IPS-18a (cell line): ENCODE measurements at regions not wholly inside any gene's neighbourhood (a gene's known extent, or its start where the extent isn't known, plus 50 kb on each side); places are given as distances from the start of the nearest gene placed in this dataset.

Experiments used
- H3K27ac ChIP-seq: one replicate; pipeline ENCODE4 v1.5.1; 2013; ENCODE audit warnings: low read length
- H3K27me3 ChIP-seq: one replicate; pipeline ENCODE4 v1.6.1; 2013; ENCODE audit warnings: mild to moderate bottlenecking, low read length; ENCODE audit not compliant: control insufficient read depth, insufficient read depth
- H3K36me3 ChIP-seq: one replicate; pipeline ENCODE4 v1.6.1; 2013; ENCODE audit warnings: low read depth, low read length; ENCODE audit not compliant: control insufficient read depth
- H3K4me1 ChIP-seq: one replicate; pipeline ENCODE4 v1.6.1; 2013; ENCODE audit warnings: low read depth, low read length; ENCODE audit not compliant: control insufficient read depth
- H3K4me3 ChIP-seq: one replicate; pipeline ENCODE4 v1.5.1; 2013; ENCODE audit warnings: low read length
- H3K9ac ChIP-seq: one replicate; pipeline ENCODE4 v1.6.1; 2013; ENCODE audit warnings: mild to moderate bottlenecking, low read length, moderate library complexity
- H3K9me3 ChIP-seq: one replicate; pipeline ENCODE4 v1.6.1; 2013; ENCODE audit warnings: low read depth, low read length; ENCODE audit not compliant: control insufficient read depth

DNA sequence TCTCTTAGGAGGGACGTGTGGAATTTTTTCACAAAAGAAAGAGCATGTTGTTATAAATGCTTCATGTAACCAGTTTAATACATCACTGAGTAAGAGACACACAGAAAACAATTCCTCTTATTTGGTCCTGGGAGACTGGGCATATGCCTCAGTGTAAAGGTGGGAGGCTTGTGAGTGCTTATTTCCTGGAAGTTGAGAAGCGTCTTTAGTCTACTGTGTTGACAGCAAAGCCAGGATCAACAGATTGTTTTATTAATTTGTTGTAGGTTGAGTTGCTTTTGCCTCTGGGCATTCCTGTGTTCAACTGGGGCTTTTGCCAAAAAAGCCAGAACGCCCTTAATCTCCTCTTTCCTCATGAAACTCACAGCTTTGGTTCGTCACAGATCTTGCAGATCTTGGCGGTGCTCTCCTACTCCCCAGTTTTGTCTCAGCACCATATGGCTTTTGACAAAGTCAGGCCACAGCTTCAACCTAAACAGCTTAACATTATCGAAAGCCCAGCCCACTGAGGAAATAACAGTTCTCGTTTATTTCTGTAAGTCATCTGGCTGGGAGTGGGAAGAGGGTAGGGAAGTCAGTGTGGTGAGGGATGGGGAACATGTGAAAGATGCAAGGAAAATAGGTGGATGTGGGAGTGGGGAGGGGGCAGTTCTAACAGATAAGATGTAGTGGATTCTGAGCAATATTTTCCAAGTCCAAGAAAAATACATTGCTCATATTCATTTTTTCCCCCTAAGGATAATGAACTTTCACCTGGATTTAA, 227.2 kb downstream of the DACT1 start:
- no peaks in the 10 kb centered on the region for H3K27me3 ChIP-seq
- no peak overlapping the region for H3K9ac ChIP-seq
- H3K4me3 ChIP-seq: no peak overlapping the region
- H3K27ac ChIP-seq: no peak overlapping the region
- no peaks in the 10 kb centered on the region for H3K9me3 ChIP-seq
- H3K36me3 ChIP-seq: no peaks in the 10 kb centered on the region
- no peaks in the 10 kb centered on the region for H3K4me1 ChIP-seq

DNA sequence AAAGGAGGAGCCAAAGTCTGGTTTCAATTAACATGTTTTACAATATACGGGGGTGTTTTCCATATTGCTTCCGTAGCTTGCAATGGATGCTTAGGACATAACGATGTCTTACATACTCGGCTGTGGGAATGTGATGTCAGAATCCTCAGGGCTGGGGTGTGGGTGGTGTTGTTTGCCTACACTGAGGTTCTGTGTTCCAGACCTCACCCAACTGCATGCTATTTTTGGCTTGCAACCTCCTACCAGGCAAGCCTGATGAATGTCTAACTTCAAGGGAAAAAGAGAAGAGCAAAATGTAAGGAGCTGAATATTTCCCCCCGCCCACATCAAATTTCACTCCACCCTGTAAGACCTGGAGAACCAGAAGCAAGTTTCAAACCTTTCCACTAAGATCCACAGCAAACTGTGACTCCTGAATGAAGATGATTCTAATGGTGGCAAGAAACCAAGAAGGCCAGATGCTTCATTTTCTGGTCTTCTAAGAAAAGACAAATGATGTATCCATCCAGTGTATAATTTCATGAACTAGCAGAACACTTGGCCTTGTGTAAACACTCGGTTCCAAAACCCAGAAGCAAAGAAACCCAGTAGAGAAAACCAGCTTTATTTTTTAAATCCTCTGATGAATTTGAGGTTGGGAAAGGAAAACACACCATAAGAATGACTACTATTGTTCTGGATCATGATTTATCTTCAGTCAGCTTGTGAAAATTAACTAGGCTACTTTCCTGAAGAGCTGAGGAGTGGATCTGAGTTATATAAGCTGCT, 227.9 kb downstream of the DACT1 start:
- Histone ChIP-seq H3K9me3 (no peaks in the 10 kb centered on the region), H3K27ac (no peak overlapping the region)

DNA sequence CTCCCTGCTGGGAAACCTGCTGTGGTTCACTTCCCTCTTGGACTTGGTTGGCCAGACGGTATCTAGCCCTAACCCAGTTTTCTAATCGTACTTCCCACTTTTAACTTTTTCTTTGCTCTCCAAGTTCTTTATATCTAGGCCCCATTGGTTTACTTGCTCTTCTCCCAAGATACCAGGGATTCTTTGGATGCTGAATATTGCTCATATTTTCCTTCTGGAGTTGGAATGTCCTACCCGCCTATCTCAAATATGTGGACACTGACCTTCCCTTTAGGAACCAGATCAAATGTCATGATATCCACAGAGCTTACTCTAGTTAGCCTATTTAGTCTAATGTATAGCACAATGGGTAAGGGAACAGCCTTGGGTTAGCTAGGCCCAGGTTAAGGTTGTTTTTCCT, 228.6 kb downstream of the DACT1 start:
- Histone ChIP-seq H3K9me3 (no peaks in the 10 kb centered on the region), H3K36me3 (no peaks in the 10 kb centered on the region), H3K4me1 (no peaks in the 10 kb centered on the region), H3K27ac (no peak overlapping the region), H3K9ac (no peak overlapping the region), H3K4me3 (no peak overlapping the region), H3K27me3 (no peaks in the 10 kb centered on the region)

More for the DNA sequence above, 227.9 kb downstream of the DACT1 start:
- Histone ChIP-seq H3K27me3 (no peaks in the 10 kb centered on the region), H3K9ac (no peak overlapping the region), H3K36me3 (no peaks in the 10 kb centered on the region), H3K4me3 (no peak overlapping the region), H3K4me1 (no peaks in the 10 kb centered on the region)

DNA sequence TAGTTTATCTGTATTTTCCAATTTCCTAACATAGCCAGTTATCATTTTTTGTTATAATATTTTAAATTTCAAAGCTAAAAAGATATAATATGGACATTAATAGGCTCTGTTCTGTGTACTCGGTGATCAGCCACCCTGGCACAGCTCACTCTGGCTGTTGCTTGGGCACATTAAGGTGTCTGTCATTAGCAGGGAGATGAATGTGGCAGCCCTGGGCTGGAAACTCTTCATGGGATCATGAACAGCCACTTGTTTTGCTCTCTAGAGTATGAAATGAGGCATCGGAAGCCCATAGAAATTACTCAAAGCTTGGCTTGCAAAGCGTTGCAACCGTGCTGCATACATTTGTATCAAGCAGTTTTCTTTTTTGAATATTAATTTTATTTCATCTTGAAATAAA, 233.2 kb downstream of the DACT1 start:
- Histone ChIP-seq H3K9ac (no peak overlapping the region), H3K4me3 (no peak overlapping the region), H3K4me1 (no peaks in the 10 kb centered on the region), H3K27me3 (no peaks in the 10 kb centered on the region), H3K36me3 (no peaks in the 10 kb centered on the region), H3K27ac (no peak overlapping the region), H3K9me3 (no peaks in the 10 kb centered on the region)

DNA sequence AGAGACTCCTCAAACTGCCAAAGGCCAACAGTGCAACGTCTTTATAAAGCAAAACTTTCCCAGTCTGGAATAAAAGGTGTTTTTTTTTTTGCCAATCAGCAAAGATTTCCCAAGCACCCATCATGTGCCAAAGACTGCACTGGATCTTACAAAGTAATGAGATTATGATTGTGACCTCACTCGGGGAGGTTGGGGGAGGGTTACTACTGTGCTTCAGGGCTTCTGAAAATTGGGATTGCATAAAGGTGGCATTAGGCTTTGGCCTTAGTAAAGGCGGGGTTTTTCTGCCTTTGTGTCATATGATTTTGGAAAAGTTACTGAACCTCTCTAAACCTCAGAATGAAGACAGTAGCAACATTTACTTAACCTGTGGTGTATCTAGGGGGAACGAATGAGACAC, 233.8 kb downstream of the DACT1 start:
- H3K27ac ChIP-seq: no peak overlapping the region
- no peaks in the 10 kb centered on the region for H3K27me3 ChIP-seq
- H3K9me3 ChIP-seq: no peaks in the 10 kb centered on the region
- H3K9ac ChIP-seq: no peak overlapping the region
- no peak overlapping the region for H3K4me3 ChIP-seq
- no peaks in the 10 kb centered on the region for H3K36me3 ChIP-seq
- no peaks in the 10 kb centered on the region for H3K4me1 ChIP-seq

DNA sequence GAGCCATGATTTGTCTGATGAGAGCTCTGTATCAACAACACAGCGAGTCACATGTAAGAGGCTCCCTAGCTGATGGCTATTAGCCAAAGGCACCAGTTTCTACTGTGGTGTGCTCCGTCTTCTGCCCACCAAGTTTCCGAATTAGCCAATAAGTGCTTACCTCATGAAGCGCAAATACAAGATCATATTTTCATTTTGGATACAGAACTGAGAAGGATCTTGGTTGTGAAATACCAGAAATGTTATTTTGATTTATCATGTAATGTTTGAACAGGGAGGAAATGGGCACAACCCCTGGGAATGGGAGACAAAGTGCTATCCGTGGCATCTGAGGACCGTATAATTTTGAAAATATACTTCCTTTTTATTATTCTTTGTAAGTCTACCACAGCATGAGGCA, 234.3 kb downstream of the DACT1 start:
- Histone ChIP-seq H3K27me3 (no peaks in the 10 kb centered on the region), H3K4me3 (no peak overlapping the region), H3K9ac (no peak overlapping the region), H3K4me1 (no peaks in the 10 kb centered on the region), H3K36me3 (no peaks in the 10 kb centered on the region), H3K27ac (no peak overlapping the region), H3K9me3 (no peaks in the 10 kb centered on the region)

DNA sequence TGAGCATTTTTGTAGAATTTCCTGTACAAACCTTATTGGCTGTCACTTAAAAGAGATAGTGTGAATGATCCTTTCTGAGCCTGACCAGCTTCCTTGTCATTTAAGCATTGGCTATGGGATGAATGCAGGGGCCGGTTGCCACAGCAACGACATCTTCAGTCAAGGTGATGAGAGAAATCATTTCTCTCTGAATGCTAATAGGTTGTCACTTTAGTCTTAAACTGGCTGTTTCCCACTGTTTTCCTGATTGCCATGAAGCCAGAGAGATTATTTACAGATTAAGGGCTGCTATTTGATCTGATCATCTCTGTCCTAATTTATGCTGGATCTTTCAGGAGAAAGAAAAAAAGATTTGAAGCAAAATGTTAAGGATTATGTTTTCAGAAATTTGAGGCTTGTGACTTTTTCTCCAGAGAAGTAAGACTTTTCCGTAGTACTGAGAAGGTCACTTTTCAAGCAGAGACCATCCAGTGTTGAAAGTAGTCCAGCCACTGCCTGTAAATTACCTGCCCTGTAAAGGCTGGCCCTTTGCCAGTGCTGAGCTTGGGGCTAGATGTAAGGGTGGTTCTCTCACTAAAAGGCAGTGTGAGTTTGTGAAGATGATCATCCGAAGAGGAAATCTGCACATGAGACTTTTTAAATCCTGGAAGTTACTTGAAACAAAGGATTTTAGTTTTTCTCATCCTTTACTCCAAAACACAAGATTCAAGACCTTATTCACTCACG, 235.6 kb downstream of the DACT1 start:
- Histone ChIP-seq H3K4me3 (no peak overlapping the region), H3K9ac (no peak overlapping the region), H3K9me3 (no peaks in the 10 kb centered on the region), H3K4me1 (no peaks in the 10 kb centered on the region), H3K36me3 (no peaks in the 10 kb centered on the region), H3K27me3 (no peaks in the 10 kb centered on the region), H3K27ac (no peak overlapping the region)

DNA sequence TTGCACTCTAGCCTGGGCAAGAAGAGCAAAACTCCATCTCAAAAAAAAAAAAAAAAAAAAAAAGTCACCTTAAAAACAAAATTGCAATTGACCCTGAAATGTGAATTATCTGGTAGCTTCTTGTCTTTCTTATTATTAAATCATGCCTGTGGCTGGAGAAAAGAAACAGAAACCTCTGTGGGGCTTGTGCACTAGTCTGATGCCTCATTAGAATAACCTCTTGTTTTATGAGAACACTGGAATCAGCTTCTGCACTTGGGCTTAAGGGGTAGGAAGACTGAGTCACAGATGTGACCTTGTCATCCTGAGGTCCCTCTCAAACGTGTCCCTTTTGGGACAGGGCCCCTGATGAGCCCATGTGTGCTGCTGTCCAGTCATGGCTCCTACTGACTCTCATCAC, 237.9 kb downstream of the DACT1 start:
- Histone ChIP-seq H3K4me3 (no peak overlapping the region), H3K9me3 (no peaks in the 10 kb centered on the region), H3K4me1 (no peaks in the 10 kb centered on the region), H3K36me3 (no peaks in the 10 kb centered on the region), H3K27me3 (no peaks in the 10 kb centered on the region), H3K9ac (no peak overlapping the region), H3K27ac (no peak overlapping the region)

DNA sequence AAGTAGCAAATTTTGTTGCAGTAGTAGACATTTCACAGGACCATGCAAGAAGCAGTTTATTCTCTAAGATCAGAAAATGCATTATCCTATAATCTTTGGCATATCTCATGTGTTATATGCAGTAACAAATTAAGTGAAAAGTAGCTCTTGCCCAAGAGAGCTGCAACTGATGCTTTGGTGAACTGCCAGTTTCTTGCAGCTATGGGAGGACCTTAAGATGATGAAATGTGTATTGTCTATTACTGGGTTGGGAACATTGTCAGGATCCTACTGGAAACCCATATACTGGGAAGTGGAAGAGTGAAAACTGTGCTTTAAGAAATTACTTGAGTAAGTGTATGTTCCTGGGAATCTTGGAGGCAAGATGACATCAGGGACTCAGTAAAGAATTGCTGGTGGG, 238.8 kb downstream of the DACT1 start:
- Histone ChIP-seq H3K4me1 (no peaks in the 10 kb centered on the region), H3K4me3 (no peak overlapping the region), H3K9me3 (no peaks in the 10 kb centered on the region), H3K27me3 (no peaks in the 10 kb centered on the region), H3K27ac (no peak overlapping the region), H3K9ac (no peak overlapping the region), H3K36me3 (no peaks in the 10 kb centered on the region)

DNA sequence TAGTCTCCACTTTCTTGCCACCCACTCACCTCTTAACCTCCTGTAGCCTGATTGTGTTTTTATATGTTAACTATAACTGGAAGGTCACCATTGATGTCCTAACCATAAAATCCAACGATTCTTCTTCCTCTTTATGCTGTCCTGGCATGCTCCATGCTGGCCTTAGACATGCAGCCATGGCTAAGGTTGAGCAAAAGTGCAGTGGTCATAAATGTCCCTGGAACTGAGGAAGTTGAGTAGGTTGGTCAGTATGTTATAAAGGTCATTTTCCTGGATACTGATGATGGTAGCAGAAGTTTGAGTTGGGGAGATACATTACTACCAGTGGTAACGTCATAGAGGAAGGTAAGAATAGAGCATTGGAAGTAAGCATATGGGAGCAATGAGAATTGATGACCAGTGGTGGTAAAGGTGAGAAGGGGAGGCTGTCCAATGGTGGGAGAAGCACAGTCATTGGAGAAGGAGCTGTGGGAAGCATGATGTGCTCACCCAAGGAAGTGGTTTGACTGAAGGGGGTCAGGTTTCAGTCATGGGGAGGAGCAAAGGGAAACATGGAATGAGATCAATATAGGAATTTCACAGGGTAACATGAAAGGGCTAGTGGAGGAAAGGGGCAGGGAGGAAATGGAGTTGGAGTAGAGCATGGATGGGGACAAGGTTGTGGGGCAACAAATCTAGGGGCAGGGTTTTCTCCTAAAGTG, 240.8 kb downstream of the DACT1 start:
- no peaks in the 10 kb centered on the region for H3K27me3 ChIP-seq
- H3K9ac ChIP-seq: no peak overlapping the region
- no peaks in the 10 kb centered on the region for H3K9me3 ChIP-seq

DNA sequence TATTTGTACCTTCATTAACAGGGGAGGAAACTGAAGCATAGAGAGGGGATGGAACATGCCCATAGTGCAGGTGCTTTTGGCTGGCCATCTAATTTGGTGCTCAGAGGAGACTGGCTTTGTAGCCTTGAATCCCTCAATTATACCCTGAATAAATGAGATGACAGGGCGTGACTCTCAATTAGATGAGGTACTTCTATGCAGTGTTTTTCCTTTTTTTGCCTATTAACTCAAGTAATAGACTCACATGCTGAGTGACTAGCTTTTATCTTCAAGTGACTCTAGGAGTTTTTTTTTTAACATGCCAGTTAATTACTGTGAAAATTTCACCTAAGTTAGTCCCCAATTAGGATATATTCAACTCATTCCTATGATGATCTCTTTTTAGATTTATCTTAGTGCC, 243.7 kb downstream of the DACT1 start:
- Histone ChIP-seq H3K4me1 (no peaks in the 10 kb centered on the region), H3K9me3 (no peaks in the 10 kb centered on the region), H3K27me3 (no peaks in the 10 kb centered on the region), H3K4me3 (no peak overlapping the region), H3K27ac (no peak overlapping the region), H3K9ac (no peak overlapping the region), H3K36me3 (no peaks in the 10 kb centered on the region)

More for the DNA sequence above, 240.8 kb downstream of the DACT1 start:
- no peak overlapping the region for H3K27ac ChIP-seq
- no peak overlapping the region for H3K4me3 ChIP-seq
- H3K4me1 ChIP-seq: no peaks in the 10 kb centered on the region
- no peaks in the 10 kb centered on the region for H3K36me3 ChIP-seq
